Endothelial cell of umbilical vein (primary cell): ENCODE measurements at regions not wholly inside any gene's neighbourhood (a gene's known extent, or its start where the extent isn't known, plus 50 kb on each side); places are given as distances from the start of the nearest gene placed in this dataset.

Experiments
- BruUV-seq: library from RNA; stranded (reverse); fragments of 400-500 nt; replicated peaks from 2 replicates; lab custom pipeline; 2021; lab: Mats Ljungman, UMichigan
- CTCF ChIA-PET: fragments of 300-600, 350-600 bp; sonication (Branson Sonifier 250); formaldehyde crosslinking; loops from one replicate; lab custom pipeline; 2021; ENCODE audit warnings: antibody characterized with exemption, inconsistent platforms; lab: Charles Lee
- POLR2A ChIA-PET: fragments of 300-600, 350-600 bp; sonication (Branson Sonifier 250); formaldehyde crosslinking; loops from one replicate; lab custom pipeline; 2021; ENCODE audit warnings: antibody characterized with exemption, inconsistent platforms; lab: Charles Lee
- DNase-seq: peaks from one replicate; pipeline ENCODE4 v3.0.0-alpha.2; 2011; ENCODE audit warnings: low read depth, low spot score
- FAIRE-seq: peaks from 2 replicates; lab custom pipeline; 2011; peaks lifted over from hg19 to GRCh38; lab: Jason Lieb, UNC
- H2AFZ ChIP-seq: 2 replicates; pipeline ENCODE4 v1.6.0; 2012; ENCODE audit warnings: low read depth, low read length, control low read depth, inconsistent platforms
- H3K27ac ChIP-seq: 2 replicates; pipeline ENCODE4 v1.5.1; 2011; ENCODE audit warnings: low read depth, mild to moderate bottlenecking, control low read depth, low read length, moderate library complexity; ENCODE audit not compliant: insufficient read depth
- H3K27me3 ChIP-seq, 2 experiments: 2 replicates each; pipeline versions ENCODE4 v1.6.0 to v1.6.1; 2011; ENCODE audit warnings: low read length in 2 of 2, mixed read lengths in 1 of 2; ENCODE audit not compliant: control insufficient read depth in 2 of 2, insufficient read depth in 2 of 2
- H3K36me3 ChIP-seq, 2 experiments: 2 replicates in 1 of 2; 3 replicates in 1 of 2; pipeline ENCODE4 v1.5.1; 2011; ENCODE audit warnings: low read length in 2 of 2, mild to moderate bottlenecking in 1 of 2, moderate library complexity in 1 of 2; ENCODE audit not compliant: control insufficient read depth in 2 of 2, insufficient read depth in 2 of 2; ENCODE audit errors: extremely low read depth in 1 of 2
- H3K4me1 ChIP-seq: 3 replicates; pipeline ENCODE4 v1.5.1; 2011; ENCODE audit warnings: mild to moderate bottlenecking, low read length; ENCODE audit not compliant: control insufficient read depth, insufficient read depth; ENCODE audit errors: extremely low read depth
- H3K4me2 ChIP-seq: 2 replicates; pipeline ENCODE4 v1.6.1; 2011; ENCODE audit warnings: low read length, control low read depth, mixed read lengths; ENCODE audit not compliant: insufficient read depth
- H3K4me3 ChIP-seq, 3 experiments: fragments of 200-600 bp in 1 of 3; sonication (generic), shearing (Covaris generic) in 1 of 3; replicated peaks in 1 of 3; 2 replicates each; pipeline ENCODE4 v1.5.1; 2011 to 2016; ENCODE audit warnings: control low read depth in 3 of 3, low read length in 3 of 3, mild to moderate bottlenecking in 2 of 3, inconsistent platforms in 1 of 3, low read depth in 1 of 3, moderate library complexity in 1 of 3; ENCODE audit not compliant: insufficient read depth in 1 of 3
- H3K79me2 ChIP-seq: 2 replicates; pipeline ENCODE4 v1.6.0; 2012; ENCODE audit warnings: low read length, inconsistent platforms; ENCODE audit not compliant: control insufficient read depth, insufficient read depth
- H3K9ac ChIP-seq: replicated peaks from 2 replicates; pipeline ENCODE3; 2011; ENCODE audit warnings: low read length, control low read depth; ENCODE audit not compliant: insufficient read depth; ENCODE audit errors: extremely low read depth
- H3K9me1 ChIP-seq: replicated peaks from 3 replicates; pipeline ENCODE4 v1.6.0; 2011; ENCODE audit warnings: mild to moderate bottlenecking, low read length; ENCODE audit not compliant: control insufficient read depth, insufficient read depth; ENCODE audit errors: extremely low read depth
- H3K9me3 ChIP-seq: replicated peaks from 2 replicates; pipeline ENCODE4 v1.5.1; 2012; ENCODE audit warnings: low read length, inconsistent platforms; ENCODE audit not compliant: control insufficient read depth, insufficient read depth
- H4K20me1 ChIP-seq: replicated peaks from 2 replicates; pipeline ENCODE3; 2011; ENCODE audit warnings: mild to moderate bottlenecking, low read length; ENCODE audit not compliant: control insufficient read depth, insufficient read depth; ENCODE audit errors: extremely low read depth
- CTCF ChIP-seq, 2 donors: IDR thresholded peaks; 1 replicate in 1 of 2; 2 replicates in 1 of 2; pipeline ENCODE4 v1.5.1; 2011; ENCODE audit warnings: low read length in 2 of 2, mild to moderate bottlenecking in 2 of 2, moderate library complexity in 2 of 2, control low read depth in 1 of 2, inconsistent platforms in 1 of 2, low read depth in 1 of 2; ENCODE audit not compliant: insufficient read depth in 1 of 2; ENCODE audit errors: extremely low read depth in 1 of 2
- EZH2 ChIP-seq: IDR thresholded peaks from 2 replicates; pipeline ENCODE4 v1.6.1; 2012; ENCODE audit warnings: borderline replicate concordance, low read depth, mild to moderate bottlenecking, moderate library complexity, low read length, inconsistent platforms; ENCODE audit not compliant: severe bottlenecking
- FOS ChIP-seq: IDR thresholded peaks from 2 replicates; pipeline ENCODE4 v1.6.1; 2011; ENCODE audit warnings: mild to moderate bottlenecking, low read length, moderate library complexity, borderline replicate concordance; ENCODE audit not compliant: insufficient read depth
- GATA2 ChIP-seq: IDR thresholded peaks from 2 replicates; pipeline ENCODE4 v1.7.0; 2011; ENCODE audit warnings: low read depth, mild to moderate bottlenecking, moderate library complexity, mixed read lengths, low read length; ENCODE audit not compliant: insufficient read length, insufficient read depth
- JUN ChIP-seq: IDR thresholded peaks from 2 replicates; pipeline ENCODE4 v1.6.1; 2011; ENCODE audit warnings: borderline replicate concordance, low read depth; ENCODE audit not compliant: insufficient read length, insufficient read depth
- MAX ChIP-seq: IDR thresholded peaks from 2 replicates; pipeline ENCODE4 v1.6.1; 2011; ENCODE audit not compliant: insufficient read depth, insufficient read length
- MYC ChIP-seq: IDR thresholded peaks from one replicate; pipeline ENCODE4 v1.6.1; 2011; ENCODE audit warnings: mild to moderate bottlenecking, low read depth, low read length
- POLR2A ChIP-seq: IDR thresholded peaks from 2 replicates; pipeline ENCODE4 v1.6.1; 2012; ENCODE audit warnings: low read depth, mild to moderate bottlenecking, control low read depth, low read length
- POLR2AphosphoS5 ChIP-seq: IDR thresholded peaks from 2 replicates; pipeline ENCODE4 v1.6.1; 2012; ENCODE audit warnings: low read depth, mild to moderate bottlenecking, control low read depth, low read length, moderate library complexity; ENCODE audit not compliant: insufficient read depth
- dilution Hi-C: fragments of 300-500 bp; cut with MboI; formaldehyde crosslinking; loops from one replicate; pipeline ENCODE4 v1.15.0; 2019; ENCODE audit warnings: low sequenced_read_pairs; ENCODE audit not compliant: extremely low pct_ligation_motif_present
- intact Hi-C: fragments of 100-400 bp; cut with micrococcal nuclease; formaldehyde crosslinking; loops from one replicate; pipeline ENCODE4 v1.10.0; 2022

- Histone ChIP-seq H3K9me1 (no peaks in the 10 kb centered on the region), H3K79me2 (no peaks in the 10 kb centered on the region), H2AFZ (no peak overlapping the region), H3K36me3 (no peaks in the 10 kb centered on the region), H3K4me1 (no peaks in the 10 kb centered on the region), H3K27ac (no peak overlapping the region), H3K9me3 (no peaks in the 10 kb centered on the region), H3K4me2 (no peak overlapping the region), H3K4me3 (no peak overlapping the region), H3K9ac (no peak overlapping the region), H4K20me1 (no peaks in the 10 kb centered on the region), H3K27me3 (no peaks in the 10 kb centered on the region)
- TF ChIP-seq EZH2 (no peak), GATA2 (no peak), CTCF (IDR thresholded peaks at IDR 0.05; ENCODE audit: extremely low read depth in 1 of 2, insufficient read depth in 1 of 2, low read depth in 1 of 2, low read length in 2 of 2) (no peak), MYC (no peak), JUN (no peak), FOS (no peak), MAX (no peak), POLR2A (no peak), POLR2AphosphoS5 (no peak)
- intact Hi-C loops: no loop called here
- no TSS peak for BruUV-seq
- DNase-seq (no peak), FAIRE-seq (no peak)
- CTCF ChIA-PET: no interaction called here
- POLR2A ChIA-PET: no interaction called here
- dilution Hi-C loops: no loop called here
Observed at GRCh38 chr5:88556406-88556805, 287.8 kb upstream of the TMEM161B start.
